NCI-H2081 (cell line): ENCODE measurements at regions not wholly inside any gene's neighbourhood (a gene's known extent, or its start where the extent isn't known, plus 50 kb on each side); places are given as distances from the start of the nearest gene placed in this dataset.

Source experiments
- DNase-seq, 2 experiments: peaks; one replicate each; lab custom pipeline; 2025; lab: John Stamatoyannopoulos, UW

DNA sequence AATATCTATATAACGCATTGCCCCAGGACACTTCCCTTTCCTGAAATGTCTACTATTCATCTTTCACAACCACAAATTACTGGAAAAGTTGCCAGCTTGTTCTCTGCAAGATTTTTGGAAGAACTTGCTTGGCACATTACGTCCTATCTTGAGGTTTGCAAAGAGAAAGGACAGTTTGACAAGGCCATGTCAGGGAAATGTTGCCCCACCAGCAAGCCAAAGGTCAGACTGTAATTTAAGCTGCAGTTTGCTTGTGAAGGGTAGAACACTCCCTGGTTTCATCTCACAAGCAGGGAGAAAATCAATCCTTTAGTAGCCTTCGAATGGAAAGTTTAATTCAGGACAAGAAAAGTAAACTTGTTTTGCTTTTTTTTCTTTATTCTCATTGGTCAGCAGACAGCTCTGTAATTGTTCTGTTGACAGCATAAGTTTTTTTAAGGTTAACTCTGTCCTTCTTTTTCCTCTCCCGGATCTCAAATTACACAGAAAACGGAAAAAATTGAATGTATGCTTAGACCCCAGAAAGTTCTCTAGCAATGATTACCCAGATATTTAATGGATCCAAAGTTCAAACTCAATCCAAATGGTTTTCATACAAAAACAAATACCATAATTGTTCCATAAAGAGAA lies 541.8 kb upstream of the NRSN1 start:
- DNase-seq: no peak

DNA sequence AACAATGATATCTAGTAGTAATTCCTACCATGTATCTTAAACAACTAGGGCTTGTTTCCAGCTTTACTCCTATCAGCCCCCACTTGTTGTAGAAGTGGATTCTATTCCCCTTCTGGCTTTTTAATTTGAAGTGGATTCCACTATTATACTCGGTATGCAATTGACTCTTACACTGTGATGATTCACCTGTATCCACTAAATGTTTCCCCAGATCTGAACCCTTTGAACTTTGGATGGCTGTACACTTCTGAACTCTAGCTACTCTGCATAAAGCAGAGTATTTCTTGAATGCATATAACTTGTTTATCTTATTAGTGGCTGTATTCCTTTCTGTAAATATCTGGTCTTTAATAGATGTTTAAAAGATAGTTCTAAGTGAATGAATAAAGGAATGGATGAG lies 538.4 kb upstream of the NRSN1 start:
- DNase-seq: no peak

GRCh38 chr6:23589811-23590210 lies 536.2 kb upstream of the NRSN1 start:
- no peak for DNase-seq

DNA sequence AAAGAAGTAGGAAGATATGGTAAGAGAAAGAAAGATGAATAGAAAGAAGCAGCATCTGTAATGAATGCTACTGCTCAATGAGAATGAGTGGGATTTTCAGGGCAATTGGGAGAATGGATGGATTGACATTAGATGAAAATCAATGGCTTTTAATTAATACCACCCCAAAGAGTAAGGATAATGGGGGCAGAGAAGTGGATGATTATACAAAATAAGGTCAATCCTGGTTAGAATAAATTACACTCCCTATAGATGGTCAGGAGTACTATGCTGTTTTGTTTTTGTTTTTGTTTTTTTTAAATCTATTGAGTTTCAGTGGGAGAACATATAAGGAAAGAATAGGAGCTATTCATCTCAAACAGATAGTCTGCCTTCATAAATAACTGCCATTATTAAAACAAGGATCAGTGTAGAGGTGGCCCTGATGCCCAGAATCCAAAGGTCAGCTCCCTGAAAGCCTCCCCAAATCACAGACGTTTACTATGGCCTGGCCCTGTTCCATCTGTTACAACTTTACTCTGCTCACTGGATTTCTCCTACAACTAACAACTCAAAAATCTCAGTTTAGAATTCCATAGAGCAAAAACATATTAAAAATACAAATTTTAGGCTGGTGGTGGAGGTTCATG lies 535.4 kb upstream of the NRSN1 start:
- DNase-seq: no peak

- no peak for DNase-seq
These were observed 534.3 kb upstream of the NRSN1 start for GRCh38 chr6:23591761-23592160.

- DNase-seq: peak in 1 of 2 experiments; percentile 20
These were observed 525.9 kb upstream of the NRSN1 start for GRCh38 chr6:23600118-23600517.

- DNase-seq: no peak
These were observed 524.1 kb upstream of the NRSN1 start for GRCh38 chr6:23601811-23602345.

DNA sequence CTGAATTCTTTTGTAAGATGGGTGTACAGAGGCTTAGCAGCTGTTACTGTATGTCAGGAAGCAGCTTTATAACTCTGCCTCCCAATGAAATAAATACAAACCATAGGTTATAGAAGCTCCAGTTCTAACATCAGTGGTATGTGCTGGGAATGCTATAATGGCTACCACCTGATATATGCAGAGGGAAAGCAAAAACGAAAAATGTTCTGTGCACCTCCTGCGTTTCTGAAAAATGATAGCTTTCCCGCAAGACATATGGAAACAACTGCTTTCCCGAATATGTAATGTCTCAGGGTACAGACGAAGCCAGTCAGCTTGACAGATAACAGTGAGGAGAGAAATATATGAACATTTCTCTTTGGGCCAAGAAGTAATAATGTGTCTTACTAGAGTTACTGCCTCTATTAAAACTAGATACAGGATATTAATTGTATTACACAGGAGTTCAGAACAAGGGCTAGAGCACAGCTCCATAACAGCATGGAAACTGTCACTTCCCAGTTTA lies 517.0 kb upstream of the NRSN1 start:
- DNase-seq: no peak

GRCh38 chr6:23611776-23612381 lies 514.1 kb upstream of the NRSN1 start:
- DNase-seq: no peak

- no peak for DNase-seq
These were observed 507.6 kb upstream of the NRSN1 start for GRCh38 chr6:23618366-23618765.

- no peak for DNase-seq
These were observed 505.1 kb upstream of the NRSN1 start for GRCh38 chr6:23620911-23621401.

GRCh38 chr6:23630726-23631635 lies 495.0 kb upstream of the NRSN1 start:
- peak; percentile 1 to 39 for DNase-seq

- peak; percentile 62 to 84 for DNase-seq
These were observed 492.0 kb upstream of the NRSN1 start for GRCh38 chr6:23633996-23634395.

GRCh38 chr6:23635150-23635549 lies 490.9 kb upstream of the NRSN1 start:
- no peak for DNase-seq

DNA sequence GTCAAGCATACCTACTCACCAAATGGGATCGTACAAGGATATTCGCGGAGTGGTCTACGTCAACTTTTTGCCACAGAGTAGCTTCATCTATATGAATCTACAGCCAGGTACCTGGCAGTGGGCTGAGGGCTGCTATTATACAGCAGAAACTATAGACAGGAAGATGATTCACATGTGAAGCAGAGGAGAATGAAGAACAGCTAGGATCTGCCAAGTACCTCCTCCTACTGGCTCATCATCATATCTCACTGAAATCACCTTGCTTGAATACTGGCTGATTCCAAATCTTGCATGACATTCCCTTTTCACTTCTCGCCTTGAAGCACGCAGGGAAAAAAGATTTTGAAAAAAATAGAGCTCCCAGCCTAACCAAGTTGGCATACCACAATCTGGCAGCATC lies 488.7 kb upstream of the NRSN1 start:
- no peak for DNase-seq

DNA sequence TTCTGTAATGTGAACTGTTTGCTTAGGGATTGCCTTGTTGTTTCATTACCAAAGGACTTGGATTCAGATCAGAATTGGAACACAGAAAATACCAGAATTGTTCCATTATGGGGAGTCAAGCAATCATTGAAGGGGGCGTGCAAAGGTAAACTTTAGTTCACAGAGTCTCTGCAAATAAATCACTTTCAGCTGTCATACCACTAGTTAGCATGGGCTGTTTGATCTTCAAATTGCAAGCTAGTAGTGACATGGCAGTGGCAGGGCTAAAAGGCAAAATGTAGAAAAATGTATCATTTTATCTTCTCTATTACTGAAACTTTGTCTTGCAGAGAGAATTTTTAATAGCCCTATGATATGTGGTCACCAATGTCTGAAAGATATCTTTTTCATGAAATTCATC lies 483.2 kb upstream of the NRSN1 start:
- peak; percentile 11 to 34 for DNase-seq

- DNase-seq: peak; percentile 4 to 9
These were observed 479.0 kb upstream of the NRSN1 start for GRCh38 chr6:23647045-23647444.

- no peak for DNase-seq
These were observed 475.3 kb upstream of the NRSN1 start for GRCh38 chr6:23650676-23651075.

DNA sequence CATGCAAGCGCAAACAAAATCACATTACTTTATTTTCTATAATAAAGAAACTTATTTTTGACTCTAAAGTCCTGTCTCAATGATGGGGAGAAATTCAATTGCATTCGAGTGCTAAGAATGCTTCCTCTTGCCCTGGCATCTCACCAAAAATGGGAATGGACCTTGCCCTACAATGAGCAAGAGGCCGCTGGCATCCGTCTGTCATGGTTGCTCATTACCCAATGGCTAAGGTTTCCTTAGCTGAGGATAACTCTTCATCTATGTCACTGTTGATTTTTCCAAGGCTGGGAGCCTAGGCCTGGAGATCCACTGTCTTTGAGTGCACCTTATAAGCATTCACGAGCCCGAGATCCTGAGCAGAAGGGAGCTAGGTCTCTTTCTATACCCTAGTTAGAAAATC lies 471.3 kb upstream of the NRSN1 start:
- no peak for DNase-seq

- DNase-seq: no peak
These were observed 470.5 kb upstream of the NRSN1 start for GRCh38 chr6:23655525-23655924.

DNA sequence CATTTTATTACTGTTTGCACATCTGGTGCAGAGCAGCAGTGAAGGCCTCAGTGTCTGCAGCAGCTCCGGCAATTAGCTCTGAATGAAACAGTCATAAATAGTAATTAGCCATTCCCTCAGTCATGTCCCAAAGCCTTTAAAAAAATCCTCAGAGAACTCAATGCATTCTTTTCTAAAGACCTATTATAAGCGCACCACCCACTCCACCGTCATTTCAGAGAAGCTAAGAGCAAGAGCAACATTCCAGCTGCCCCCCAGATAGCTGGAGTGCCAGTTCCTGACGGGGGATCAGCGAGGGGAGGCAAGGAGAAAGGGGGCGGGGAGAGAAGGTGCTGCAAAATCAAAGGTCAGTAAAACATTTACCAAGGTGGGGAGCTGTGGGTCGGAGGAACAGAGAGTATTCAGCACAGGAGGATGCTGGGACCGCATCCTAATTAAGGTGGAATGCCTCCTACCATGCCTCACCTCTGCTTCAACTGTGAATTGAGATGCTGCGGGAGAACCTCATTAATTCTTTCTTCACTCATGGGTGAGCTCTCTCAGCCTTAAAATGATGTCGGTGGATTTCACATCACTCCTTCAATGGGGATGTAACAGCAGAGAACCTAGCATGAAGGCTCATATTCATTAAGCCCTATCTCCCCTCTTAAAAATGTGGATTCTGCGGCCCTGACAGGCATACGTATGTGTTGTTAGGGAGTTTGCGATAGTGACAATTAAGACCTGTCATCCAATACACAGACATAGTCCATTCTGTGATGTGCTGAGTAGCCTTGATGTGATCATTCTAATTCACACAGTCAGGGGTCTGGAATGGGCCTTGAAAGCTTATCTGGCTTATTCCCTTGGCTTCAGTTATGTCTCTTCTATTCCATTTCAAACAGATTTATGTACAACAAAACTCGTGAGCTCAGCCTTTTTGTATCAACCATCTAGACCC lies 469.5 kb upstream of the NRSN1 start:
- peak; percentile 48 to 83 for DNase-seq
